ENCODE measurements at regions not wholly inside any gene's neighbourhood (a gene's known extent, or its start where the extent isn't known, plus 50 kb on each side); places are given as distances from the start of the nearest gene placed in this dataset.
"Not testable (repeated sequence)": the region's sequence is repeated elsewhere in the genome, so short reads cannot be mapped to it uniquely, and the experiment has no call there.

- DNase-seq (ENCODE audit: low spot score): peak; percentile 27
These were observed 451.7 kb upstream of the SGO1 start for GRCh38 chr3:20637729-20638128.

GRCh38 chr3:20622304-20622703 is 436.3 kb upstream of the SGO1 start:
- peak; percentile 84 for DNase-seq (ENCODE audit: low spot score)

GRCh38 chr3:20618621-20619020 is 432.6 kb upstream of the SGO1 start:
- DNase-seq (ENCODE audit: low spot score): not testable (repeated sequence)

DNA sequence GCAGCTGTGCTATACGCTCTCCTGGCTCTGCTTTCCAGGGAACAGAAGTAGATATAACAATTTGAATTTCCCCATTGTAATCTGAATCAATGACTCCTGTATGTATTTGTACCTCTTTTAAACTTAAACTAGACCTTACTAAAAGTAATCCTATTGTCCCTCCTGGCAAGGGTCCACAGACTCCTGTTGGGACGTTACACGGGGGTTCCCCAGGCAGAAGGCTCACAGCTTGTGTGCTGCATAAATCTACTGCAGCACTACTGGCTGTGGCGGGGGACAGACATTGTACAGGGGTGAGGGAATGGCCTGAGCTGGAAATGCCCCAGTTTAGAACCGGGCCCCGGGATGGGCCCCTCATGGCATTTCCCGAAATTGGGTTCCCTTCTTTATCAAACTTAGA is 432.2 kb upstream of the SGO1 start:
- not testable (repeated sequence) for DNase-seq (ENCODE audit: low spot score)

DNA sequence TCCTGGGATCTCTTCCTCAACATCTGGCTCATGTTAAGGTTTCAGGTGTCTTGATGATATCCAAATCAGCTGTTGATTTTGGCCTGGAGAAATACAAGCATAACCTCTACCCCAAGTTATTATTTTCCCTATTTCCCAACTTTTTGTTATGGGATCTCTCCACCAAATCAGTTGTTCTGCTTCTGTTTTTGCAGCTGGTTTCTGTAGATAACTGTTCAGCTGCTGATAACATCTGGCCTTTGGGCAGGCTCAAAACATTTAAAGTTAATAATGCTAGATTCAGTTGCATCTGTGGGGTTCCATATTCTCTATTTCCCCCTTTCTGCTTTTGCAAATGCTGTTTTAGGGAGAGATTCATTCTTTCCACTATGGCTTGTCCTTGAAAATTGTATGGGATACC is 430.0 kb upstream of the SGO1 start:
- not testable (repeated sequence) for DNase-seq (ENCODE audit: low spot score)

DNA sequence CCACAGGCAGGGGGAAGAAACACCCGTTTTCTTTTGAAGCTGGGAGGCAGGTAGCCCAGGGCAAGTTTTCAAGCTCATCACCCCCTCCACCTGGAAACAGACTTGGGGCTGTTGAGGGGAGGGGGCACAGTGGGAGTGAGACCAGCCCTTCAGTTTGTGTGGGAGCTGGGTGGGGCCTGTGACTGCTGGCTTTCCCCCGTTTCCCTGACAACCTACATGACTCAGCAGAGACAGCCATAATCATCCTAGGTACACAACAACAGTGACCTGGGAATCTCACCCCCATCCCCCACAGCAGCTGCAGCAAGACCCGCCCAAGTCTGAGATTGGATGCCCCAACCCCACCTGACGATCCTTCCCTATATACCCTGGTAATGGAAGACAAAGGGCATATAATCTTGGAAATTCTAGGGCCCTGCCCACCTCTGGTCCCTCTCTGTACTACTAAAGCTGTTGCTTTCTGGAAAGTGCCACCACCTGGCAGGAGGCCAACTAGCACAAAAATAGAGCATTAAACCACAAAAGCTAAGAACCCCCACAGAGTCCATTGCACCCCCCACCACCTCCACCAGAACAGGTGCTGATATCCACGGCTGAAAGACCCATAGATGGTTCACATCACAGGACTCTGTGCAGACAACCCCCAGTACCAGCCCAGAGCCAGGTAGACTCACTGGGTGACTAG is 422.2 kb upstream of the SGO1 start:
- no peak for DNase-seq (ENCODE audit: low spot score)

GRCh38 chr3:20604659-20605058 is 418.7 kb upstream of the SGO1 start:
- DNase-seq (ENCODE audit: low spot score): no peak

DNA sequence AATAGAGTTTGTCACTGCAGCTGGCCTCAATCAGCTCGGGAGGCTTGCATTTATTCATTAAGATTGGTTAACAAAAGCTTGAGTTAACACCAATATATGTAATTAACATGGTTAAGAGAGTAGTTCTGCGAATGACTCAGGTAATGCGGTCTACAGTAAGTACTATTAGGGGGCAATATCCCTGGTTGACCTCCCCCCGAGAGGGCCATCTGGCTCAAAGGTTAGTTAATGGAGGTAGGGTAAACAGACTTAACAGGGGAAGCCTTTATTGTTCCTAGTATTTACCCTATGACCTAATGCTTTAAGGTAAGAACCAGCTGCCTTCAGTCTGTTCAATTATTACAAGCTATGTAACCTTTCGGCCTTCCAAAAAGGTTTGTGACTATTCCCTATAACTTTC is 403.3 kb upstream of the SGO1 start:
- DNase-seq (ENCODE audit: low spot score): no peak

DNA sequence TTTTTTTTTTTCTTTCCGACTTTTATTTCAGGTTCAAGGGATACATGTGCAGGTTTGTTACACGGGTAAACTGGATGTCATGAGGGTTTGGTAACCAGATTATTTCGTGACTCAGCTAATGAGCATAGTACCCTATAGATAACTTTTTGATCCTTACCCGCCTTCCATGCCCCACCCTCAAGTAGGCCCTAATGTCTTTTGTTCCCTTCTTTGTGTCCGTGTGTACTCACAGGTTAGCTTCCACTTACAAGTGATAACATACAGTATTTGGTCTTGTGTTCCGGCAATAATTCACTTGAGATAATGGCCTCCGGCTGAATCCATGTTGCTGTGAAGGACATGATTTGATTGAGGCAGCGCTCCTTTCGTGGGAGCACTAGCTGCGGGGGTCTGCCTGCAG is 402.8 kb upstream of the SGO1 start:
- no peak for DNase-seq (ENCODE audit: low spot score)

GRCh38 chr3:20583648-20584047 is 397.6 kb upstream of the SGO1 start:
- no peak for DNase-seq (ENCODE audit: low spot score)

DNA sequence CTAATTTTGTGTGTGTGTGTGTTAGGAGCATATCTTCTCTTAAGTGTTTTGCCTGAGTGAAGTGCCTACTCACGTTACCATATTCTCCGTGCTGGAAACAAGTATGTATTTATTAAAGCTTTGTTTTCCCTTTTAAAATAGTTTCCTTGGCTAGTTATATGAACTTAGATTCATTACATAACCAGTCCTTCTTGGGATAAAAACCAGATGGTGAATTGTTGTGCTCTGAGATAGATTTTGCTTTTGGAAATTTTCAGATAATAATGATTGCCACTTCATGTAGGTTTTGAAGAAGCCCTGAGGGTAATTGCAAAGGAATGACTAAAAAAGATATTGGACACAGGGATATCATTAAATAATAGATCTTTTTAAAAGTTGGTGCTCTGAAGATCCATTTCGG is 390.2 kb upstream of the SGO1 start:
- peak; percentile 23 for DNase-seq (ENCODE audit: low spot score)

- peak; percentile 29 for DNase-seq (ENCODE audit: low spot score)
These were observed 389.1 kb upstream of the SGO1 start for GRCh38 chr3:20575146-20575545.

DNA sequence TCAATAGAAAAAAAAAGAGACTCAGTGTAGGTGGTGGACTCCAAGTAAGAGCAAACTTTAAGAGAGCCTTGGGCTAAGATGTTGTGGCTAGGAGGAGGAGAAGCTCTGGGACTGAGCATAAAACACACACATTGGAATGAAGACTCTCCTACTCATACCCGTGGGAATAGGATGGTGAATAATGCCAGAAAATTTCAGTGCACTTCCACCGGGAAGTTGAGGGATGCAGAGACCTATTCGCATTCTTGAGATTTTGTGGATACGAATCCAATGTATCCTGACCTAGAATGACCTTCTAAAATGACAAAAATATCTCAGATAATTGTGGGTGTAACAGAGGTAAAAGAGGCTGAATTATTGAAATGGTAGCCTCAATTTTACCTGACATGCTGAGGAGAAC is 388.7 kb upstream of the SGO1 start:
- DNase-seq (ENCODE audit: low spot score): peak; percentile 85

- no peak for DNase-seq (ENCODE audit: low spot score)
These were observed 387.2 kb upstream of the SGO1 start for GRCh38 chr3:20573175-20573574.

DNA sequence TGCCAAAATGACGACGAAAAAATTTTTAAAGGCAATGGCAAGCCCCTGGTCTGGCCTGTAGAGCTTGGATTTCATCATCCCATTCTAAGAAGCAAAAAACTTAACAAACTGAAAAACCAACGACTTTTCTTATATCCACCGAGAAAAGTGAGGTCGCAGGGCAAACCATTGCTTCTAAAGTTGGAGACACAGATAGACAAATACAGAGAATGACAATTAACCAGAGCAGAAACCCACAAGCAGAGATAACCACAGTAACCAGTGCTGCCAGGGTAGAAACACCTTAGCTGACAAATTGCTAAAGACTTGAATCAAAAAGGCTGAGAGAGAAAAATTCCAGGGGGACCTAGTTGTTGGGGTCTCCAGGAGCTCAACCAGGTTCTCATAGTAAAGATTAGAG is 386.5 kb upstream of the SGO1 start:
- no peak for DNase-seq (ENCODE audit: low spot score)

DNA sequence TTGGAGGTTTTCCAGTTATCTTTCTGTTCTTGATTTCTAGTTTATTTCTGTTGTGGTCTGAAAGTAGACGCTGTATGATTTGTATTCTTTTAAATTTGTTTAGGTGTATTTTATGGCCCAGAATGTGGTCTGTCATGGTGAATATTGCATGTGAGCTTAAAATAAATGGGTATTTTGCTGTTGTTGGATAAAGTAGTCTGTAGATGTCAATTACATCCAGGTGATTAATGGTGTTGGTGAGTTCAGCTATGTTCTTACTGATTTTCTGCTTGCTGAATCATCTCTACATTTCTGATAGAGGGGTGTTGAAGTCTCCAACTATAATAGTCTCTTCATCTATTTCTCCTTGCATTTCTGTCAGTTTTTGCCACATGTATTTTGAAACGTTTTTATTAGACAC is 383.3 kb upstream of the SGO1 start:
- no peak for DNase-seq (ENCODE audit: low spot score)

DNA sequence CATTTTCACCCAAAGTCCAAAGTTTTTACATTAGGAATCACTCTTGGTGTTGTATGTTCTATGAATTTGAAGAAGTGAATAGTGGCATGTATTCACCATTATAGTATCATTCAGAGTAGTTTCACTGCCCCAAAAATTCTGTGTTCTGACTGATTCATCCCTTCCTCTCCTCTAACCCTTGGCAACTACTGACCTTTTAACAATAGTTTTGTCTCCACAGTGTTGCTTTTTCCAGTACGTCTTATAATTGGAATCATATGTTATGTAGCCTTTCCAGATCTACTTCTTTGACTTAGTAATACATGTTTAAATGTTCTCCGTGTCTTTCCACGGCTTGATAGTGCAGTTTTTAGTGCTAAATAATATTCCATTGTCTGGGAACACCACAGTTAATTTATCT is 379.0 kb upstream of the SGO1 start:
- peak; percentile 9 for DNase-seq (ENCODE audit: low spot score)

DNA sequence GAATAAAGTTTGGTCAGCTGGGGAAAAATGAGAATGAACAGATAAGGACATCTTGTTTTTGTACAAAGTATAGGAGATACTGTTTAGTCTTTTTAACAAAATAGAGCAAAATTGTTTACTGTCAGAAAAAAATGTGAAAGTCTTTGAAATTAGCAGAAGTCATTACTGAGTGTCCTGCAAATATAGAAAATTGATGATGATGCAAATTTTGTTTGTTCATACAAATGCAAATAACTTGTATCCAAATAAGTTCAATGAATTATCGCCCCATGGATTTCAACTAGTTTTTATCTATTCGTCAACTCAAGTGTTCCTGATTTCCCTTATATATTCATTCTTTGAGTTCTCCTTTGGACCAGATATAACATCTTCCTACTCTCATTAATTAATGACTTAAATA is 378.0 kb upstream of the SGO1 start:
- DNase-seq (ENCODE audit: low spot score): no peak

DNA sequence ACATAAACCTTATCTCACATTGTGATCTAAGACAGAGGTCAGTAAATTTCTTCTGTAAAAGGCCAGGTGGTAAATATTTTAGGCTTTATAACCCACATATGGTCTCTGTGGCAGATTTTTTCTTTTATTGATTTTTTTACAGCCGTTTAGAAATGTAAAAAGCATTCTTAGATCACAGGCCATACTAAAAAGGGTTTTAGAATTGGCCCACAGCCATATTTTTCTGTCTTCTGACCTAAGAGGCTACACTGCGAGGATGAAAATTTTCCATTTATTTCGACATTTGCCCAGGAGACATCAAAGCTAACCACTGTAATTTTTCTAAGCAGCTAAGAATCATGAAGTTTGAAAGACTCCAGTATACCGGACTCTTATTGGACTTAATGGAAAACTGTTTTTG is 377.2 kb upstream of the SGO1 start:
- no peak for DNase-seq (ENCODE audit: low spot score)

DNA sequence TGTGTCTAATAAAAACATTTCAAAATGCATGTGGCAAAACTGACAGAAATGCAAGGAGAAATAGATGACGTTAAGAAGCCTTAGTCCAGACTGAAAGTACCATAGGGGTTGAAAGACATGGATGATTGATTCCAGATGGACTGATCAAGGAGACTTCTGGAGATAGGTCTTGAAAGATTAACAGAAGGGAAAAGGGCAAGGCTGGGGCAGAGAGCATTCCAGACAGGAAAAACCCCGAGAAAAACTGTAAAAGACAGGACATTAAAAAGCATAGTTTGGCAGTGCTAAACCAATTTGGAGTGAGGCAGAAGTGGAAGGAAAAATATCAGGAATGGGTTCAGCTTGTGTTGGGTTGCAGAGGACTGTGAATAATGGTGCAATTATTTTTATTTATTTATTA is 375.2 kb upstream of the SGO1 start:
- peak; percentile 12 for DNase-seq (ENCODE audit: low spot score)

DNA sequence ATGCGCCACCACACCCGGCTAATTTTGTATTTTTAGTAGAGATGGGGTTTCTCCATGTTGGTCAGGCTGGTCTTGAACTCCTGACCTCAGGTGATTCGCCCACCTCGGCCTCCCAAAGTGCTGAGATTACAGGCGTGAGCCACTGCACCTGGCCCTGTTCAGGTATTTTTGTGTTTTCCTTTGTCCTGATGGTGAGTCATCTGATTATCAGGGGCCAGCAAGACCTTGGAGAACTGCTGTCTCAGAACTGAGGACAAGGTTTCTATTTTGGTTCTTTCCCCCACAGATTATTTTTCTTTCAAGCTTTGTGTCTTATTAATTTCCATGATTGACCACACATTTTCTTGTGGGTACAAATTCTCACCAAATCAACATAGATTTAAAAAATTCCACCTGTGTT is 374.4 kb upstream of the SGO1 start:
- not testable (repeated sequence) for DNase-seq (ENCODE audit: low spot score)

DNA sequence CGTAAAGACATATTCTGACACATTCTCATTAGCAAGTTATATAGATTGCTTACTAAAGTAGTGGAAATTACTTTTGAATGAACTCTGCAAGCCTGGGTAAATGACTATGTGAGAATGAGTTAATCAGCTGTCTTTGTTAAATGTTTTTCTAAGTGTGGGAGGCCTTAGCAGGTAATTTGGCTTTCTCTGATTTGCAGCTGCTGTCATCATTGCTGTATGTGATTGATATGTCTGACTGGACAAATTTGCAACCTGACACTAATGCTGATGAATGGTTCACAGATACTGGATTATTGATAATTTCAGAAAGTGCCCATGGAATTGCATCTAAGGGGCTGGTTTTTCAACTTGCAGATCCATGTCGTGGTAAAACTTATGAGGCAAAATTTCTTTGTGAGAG is 372.2 kb upstream of the SGO1 start:
- DNase-seq (ENCODE audit: low spot score): no peak

DNA sequence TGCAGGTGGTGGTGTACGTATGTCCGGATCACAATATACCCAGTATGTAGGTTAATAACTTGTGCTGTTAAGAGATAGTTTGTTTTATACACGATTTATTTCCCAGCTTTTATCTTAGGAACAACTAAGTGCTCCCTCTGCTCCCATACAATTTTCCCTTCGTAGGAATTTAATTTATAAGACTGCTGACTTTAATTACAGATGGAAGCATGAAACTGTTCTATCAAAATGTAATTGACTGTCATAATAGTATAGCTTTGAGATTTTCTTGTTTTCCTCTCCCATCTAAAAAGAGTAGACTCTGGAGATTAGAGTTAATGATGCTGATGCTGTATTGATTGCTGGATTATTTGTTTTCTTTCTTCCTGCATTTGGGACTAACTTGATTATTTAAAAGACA is 370.7 kb upstream of the SGO1 start:
- no peak for DNase-seq (ENCODE audit: low spot score)

GRCh38 chr3:20552605-20553275 is 366.7 kb upstream of the SGO1 start:
- DNase-seq (ENCODE audit: low spot score): no peak

Data from AG08395 (cell line).